A673 (cell line): ENCODE measurements at regions not wholly inside any gene's neighbourhood (a gene's known extent, or its start where the extent isn't known, plus 50 kb on each side); places are given as distances from the start of the nearest gene placed in this dataset.

Experiments used
- EZH2 ChIP-seq: fragments of 200-600 bp; sonication (generic); IDR thresholded peaks from 2 replicates; pipeline ENCODE4 v1.6.1; 2017; ENCODE audit warnings: borderline replicate concordance, low read depth, mild to moderate bottlenecking, mixed read lengths, antibody characterized with exemption, low read length; ENCODE audit not compliant: poor library complexity, severe bottlenecking
- TF ChIP-seq, protein P1 (sequence below): fragments of 300-800, 200-600 bp; sonication (generic); conservative IDR thresholded peaks from 2 replicates; pipeline ENCODE4 v1.5.1; 2017; ENCODE audit warnings: low read depth, mild to moderate bottlenecking, antibody characterized with exemption, low read length, moderate library complexity, mixed read lengths

DNA sequence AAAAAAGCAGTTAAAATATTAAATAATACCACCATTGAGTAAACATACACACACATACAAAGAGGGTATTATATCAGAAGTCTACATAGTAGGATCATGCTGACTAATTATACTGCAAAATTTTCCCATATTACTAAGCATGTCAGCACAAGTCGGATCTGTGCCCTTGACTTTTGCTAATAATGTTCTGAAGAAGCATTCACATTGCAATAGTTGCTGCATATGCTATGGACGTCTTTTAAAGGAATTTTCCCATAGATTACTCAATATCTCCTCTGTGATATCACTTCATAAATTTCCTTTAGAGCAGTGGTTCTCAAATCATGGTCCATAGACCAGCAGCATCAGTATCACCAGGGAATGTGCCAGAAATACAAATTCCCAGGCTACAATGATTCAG, 110.9 kb upstream of the NUDT7 start:
- TF ChIP-seq, protein P1, sequence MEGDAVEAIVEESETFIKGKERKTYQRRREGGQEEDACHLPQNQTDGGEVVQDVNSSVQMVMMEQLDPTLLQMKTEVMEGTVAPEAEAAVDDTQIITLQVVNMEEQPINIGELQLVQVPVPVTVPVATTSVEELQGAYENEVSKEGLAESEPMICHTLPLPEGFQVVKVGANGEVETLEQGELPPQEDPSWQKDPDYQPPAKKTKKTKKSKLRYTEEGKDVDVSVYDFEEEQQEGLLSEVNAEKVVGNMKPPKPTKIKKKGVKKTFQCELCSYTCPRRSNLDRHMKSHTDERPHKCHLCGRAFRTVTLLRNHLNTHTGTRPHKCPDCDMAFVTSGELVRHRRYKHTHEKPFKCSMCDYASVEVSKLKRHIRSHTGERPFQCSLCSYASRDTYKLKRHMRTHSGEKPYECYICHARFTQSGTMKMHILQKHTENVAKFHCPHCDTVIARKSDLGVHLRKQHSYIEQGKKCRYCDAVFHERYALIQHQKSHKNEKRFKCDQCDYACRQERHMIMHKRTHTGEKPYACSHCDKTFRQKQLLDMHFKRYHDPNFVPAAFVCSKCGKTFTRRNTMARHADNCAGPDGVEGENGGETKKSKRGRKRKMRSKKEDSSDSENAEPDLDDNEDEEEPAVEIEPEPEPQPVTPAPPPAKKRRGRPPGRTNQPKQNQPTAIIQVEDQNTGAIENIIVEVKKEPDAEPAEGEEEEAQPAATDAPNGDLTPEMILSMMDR, result no peak
- no peak for TF ChIP-seq EZH2
